B cell (primary cell): ENCODE measurements at regions not wholly inside any gene's neighbourhood (a gene's known extent, or its start where the extent isn't known, plus 50 kb on each side); places are given as distances from the start of the nearest gene placed in this dataset.

Experiments
- ATAC-seq: fragments of 200-7000 bp; cut with Tn5 transposase; one replicate; pipeline ENCODE4 v1.10.0; 2021; ENCODE audit warnings: low read depth, mild to moderate bottlenecking, moderate number of reproducible peaks, moderate library complexity
- CTCF ChIA-PET: fragments of 350-600 bp; sonication (Branson Sonifier 250); formaldehyde crosslinking; loops from one replicate; lab custom pipeline; 2021; ENCODE audit warnings: antibody characterized with exemption, inconsistent platforms; lab: Charles Lee
- POLR2A ChIA-PET: fragments of 350-600 bp; sonication (Branson Sonifier 250); formaldehyde crosslinking; loops from one replicate; lab custom pipeline; 2021; ENCODE audit warnings: antibody characterized with exemption; lab: Charles Lee
- DNase-seq: peaks from one replicate; pipeline ENCODE4 v3.0.0; 2013
- H2AFZ ChIP-seq: 2 replicates; pipeline ENCODE4 v1.6.1; 2012; ENCODE audit warnings: mild to moderate bottlenecking, low read depth, low read length; ENCODE audit not compliant: insufficient read depth, poor library complexity, severe bottlenecking
- H3K27ac ChIP-seq, 2 donors: 1 replicate in 1 of 2; 2 replicates in 1 of 2; pipeline ENCODE4 v1.5.1; 2012 to 2013; ENCODE audit warnings: low read length in 2 of 2, mild to moderate bottlenecking in 2 of 2, moderate library complexity in 1 of 2
- H3K27me3 ChIP-seq, 4 experiments: fragments of 200-600 bp in 1 of 4; sonication (generic) in 1 of 4; replicated peaks in 1 of 4; 1 replicate in 2 of 4; 2 replicates in 2 of 4; pipeline versions ENCODE4 v1.6.1 to v1.7.0; 2013 to 2016; ENCODE audit warnings: low read length in 3 of 4, mild to moderate bottlenecking in 2 of 4, mixed read lengths in 1 of 4, moderate library complexity in 1 of 4; ENCODE audit not compliant: insufficient read depth in 4 of 4, control insufficient read depth in 3 of 4; ENCODE audit errors: control extremely low read depth in 1 of 4
- H3K36me3 ChIP-seq, 2 experiments: replicated peaks in 1 of 2; 1 replicate in 1 of 2; 2 replicates in 1 of 2; pipeline versions ENCODE4 v1.6.1 to v1.7.1; 2013; ENCODE audit warnings: low read length in 1 of 2; ENCODE audit not compliant: insufficient read depth in 2 of 2, control insufficient read depth in 1 of 2; ENCODE audit errors: control extremely low read depth in 1 of 2, extremely low read depth in 1 of 2
- H3K4me1 ChIP-seq, 2 donors: fragments of 200-600 bp in 1 of 2; sonication (generic) in 1 of 2; 1 replicate in 1 of 2; 2 replicates in 1 of 2; pipeline versions ENCODE4 v1.5.1 to v1.6.1; 2013 to 2017; ENCODE audit warnings: low read length in 2 of 2; ENCODE audit not compliant: control insufficient read depth in 2 of 2, insufficient read depth in 2 of 2
- H3K4me2 ChIP-seq: replicated peaks from 2 replicates; pipeline ENCODE3; 2012; ENCODE audit warnings: mild to moderate bottlenecking, low read depth, low read length; ENCODE audit not compliant: poor library complexity, severe bottlenecking
- H3K4me3 ChIP-seq, 5 experiments: fragments of 200-600 bp in 1 of 5; sonication (generic) in 1 of 5; 1 replicate in 3 of 5; 2 replicates in 2 of 5; pipeline versions ENCODE4 v1.5.1 to v1.7.0; 2011 to 2016; ENCODE audit warnings: low read length in 4 of 5, mild to moderate bottlenecking in 4 of 5, low read depth in 2 of 5, control low read depth in 1 of 5, moderate library complexity in 1 of 5; ENCODE audit not compliant: insufficient read depth in 1 of 5; ENCODE audit errors: control extremely low read depth in 1 of 5, extremely low read depth in 1 of 5
- H3K79me2 ChIP-seq: fragments of 200-600 bp; sonication (generic); one replicate; pipeline ENCODE4 v1.6.0; 2016; ENCODE audit warnings: low read length; ENCODE audit not compliant: control insufficient read depth, insufficient read depth
- H3K9ac ChIP-seq: fragments of 200-600 bp; sonication (generic); 2 replicates; pipeline ENCODE4 v1.6.1; 2017; ENCODE audit warnings: mild to moderate bottlenecking, low read length, moderate library complexity
- H3K9me3 ChIP-seq, 3 donors: one replicate each; pipeline versions ENCODE4 v1.6.1 to v1.7.1; 2013; ENCODE audit warnings: low read length in 2 of 3; ENCODE audit not compliant: control insufficient read depth in 2 of 3, insufficient read depth in 1 of 3; ENCODE audit errors: control extremely low read depth in 1 of 3
- H4K20me1 ChIP-seq: 2 replicates; pipeline ENCODE4 v1.6.0; 2012; ENCODE audit warnings: mild to moderate bottlenecking, low read length; ENCODE audit not compliant: insufficient read depth, control insufficient read depth, poor library complexity, severe bottlenecking
- H3K27ac Mint-ChIP-seq: one replicate; pipeline ENCODE4 v1.8.0; 2021; ENCODE audit warnings: mixed read lengths
- H3K27me3 Mint-ChIP-seq: one replicate; pipeline ENCODE4 v1.8.0; 2021; ENCODE audit warnings: mixed read lengths
- H3K4me1 Mint-ChIP-seq: one replicate; pipeline ENCODE4 v1.8.0; 2021; ENCODE audit warnings: mixed read lengths
- H3K4me3 Mint-ChIP-seq: one replicate; pipeline ENCODE4 v1.8.0; 2021; ENCODE audit warnings: mixed read lengths
- H3K9me3 Mint-ChIP-seq: one replicate; pipeline ENCODE4 v1.8.0; 2022; ENCODE audit warnings: mixed read lengths; ENCODE audit not compliant: insufficient read depth
- EZH2 ChIP-seq: IDR thresholded peaks from 2 replicates; pipeline ENCODE4 v1.6.1; 2012; ENCODE audit warnings: borderline replicate concordance, low read depth, mild to moderate bottlenecking, moderate library complexity, low read length; ENCODE audit not compliant: insufficient read depth, poor library complexity, severe bottlenecking
- WGBS: methylation state at CpG from one replicate; pipeline ENCODE4 v1.1.5; 2013; ENCODE audit warnings: missing lambda C conversion rate; ENCODE audit not compliant: insufficient coverage; 5-methylcytosine and 5-hydroxymethylcytosine counted together
- intact Hi-C: fragments of 100-400 bp; cut with micrococcal nuclease; formaldehyde crosslinking; loops from one replicate; pipeline ENCODE4 v1.10.0; 2022
- TF ChIP-seq, protein P1 (sequence below): fragments of 200-600 bp; IDR thresholded peaks from one replicate; pipeline ENCODE4 v1.8.0; 2022; ENCODE audit warnings: antibody characterized with exemption, mild to moderate bottlenecking

DNA sequence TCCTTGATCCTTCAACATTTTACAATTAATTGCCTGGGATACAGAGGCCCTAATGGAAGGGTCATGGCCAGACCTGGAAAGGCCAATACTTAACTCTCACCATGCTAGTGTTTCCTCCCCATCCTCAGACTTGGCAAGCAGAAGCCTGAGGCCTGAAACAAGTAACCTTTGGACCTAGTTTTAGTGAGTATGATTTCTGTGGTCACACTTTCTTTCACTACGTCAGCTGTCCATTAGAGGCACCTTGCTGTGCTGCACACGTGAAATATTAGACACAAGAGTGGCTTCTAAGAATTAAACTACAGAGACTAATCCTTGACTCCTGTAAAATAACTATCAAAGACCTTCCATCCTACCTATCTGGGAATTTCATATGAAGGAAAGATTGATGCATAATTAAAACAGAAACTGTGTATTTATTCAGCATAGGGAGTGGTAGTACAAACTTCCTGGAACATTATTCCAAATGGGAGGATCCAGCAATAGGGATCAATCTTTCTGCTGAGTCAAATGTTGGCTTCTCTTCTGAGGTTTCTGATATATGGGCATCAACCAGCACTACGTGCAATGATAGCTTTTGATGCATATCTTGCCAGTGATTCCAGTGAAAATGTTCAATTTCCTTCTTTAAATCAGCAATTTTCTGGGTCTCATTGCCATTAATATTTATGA is 249.7 kb downstream of the IKZF2 start:
- H3K4me3 Mint-ChIP-seq: no peak overlapping the region
- no peaks in the 10 kb centered on the region for H3K9me3 Mint-ChIP-seq
- H3K4me1 ChIP-seq: no peaks in the 10 kb centered on the region
- H3K36me3 ChIP-seq: no peaks in the 10 kb centered on the region
- no peaks in the 10 kb centered on the region for H3K4me1 Mint-ChIP-seq
- POLR2A ChIA-PET: no interaction called here
- DNase-seq: no peak
- H3K4me2 ChIP-seq: no peak overlapping the region
- H3K9me3 ChIP-seq: no peaks in the 10 kb centered on the region
- intact Hi-C loops: no loop called here
- no peaks in the 10 kb centered on the region for H3K27me3 Mint-ChIP-seq
- no peaks in the 10 kb centered on the region for H3K79me2 ChIP-seq
- no peak overlapping the region for H3K4me3 ChIP-seq
- H3K27me3 ChIP-seq: no peaks in the 10 kb centered on the region
- H4K20me1 ChIP-seq: no peaks in the 10 kb centered on the region
- ATAC-seq: no peak
- no peak overlapping the region for H3K27ac Mint-ChIP-seq
- H3K9ac ChIP-seq: no peak overlapping the region
- no peak overlapping the region for H3K27ac ChIP-seq
- TF ChIP-seq EZH2: no peak
- TF ChIP-seq, protein P1, sequence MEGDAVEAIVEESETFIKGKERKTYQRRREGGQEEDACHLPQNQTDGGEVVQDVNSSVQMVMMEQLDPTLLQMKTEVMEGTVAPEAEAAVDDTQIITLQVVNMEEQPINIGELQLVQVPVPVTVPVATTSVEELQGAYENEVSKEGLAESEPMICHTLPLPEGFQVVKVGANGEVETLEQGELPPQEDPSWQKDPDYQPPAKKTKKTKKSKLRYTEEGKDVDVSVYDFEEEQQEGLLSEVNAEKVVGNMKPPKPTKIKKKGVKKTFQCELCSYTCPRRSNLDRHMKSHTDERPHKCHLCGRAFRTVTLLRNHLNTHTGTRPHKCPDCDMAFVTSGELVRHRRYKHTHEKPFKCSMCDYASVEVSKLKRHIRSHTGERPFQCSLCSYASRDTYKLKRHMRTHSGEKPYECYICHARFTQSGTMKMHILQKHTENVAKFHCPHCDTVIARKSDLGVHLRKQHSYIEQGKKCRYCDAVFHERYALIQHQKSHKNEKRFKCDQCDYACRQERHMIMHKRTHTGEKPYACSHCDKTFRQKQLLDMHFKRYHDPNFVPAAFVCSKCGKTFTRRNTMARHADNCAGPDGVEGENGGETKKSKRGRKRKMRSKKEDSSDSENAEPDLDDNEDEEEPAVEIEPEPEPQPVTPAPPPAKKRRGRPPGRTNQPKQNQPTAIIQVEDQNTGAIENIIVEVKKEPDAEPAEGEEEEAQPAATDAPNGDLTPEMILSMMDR: no peak
- WGBS: 100% methylated on average over 2 of the region's 3 CpGs
- H2AFZ ChIP-seq: no peak overlapping the region
- CTCF ChIA-PET: interaction anchor here (0.8 kb wide), 1 partner anchor 10 kb away, joined by 3 read pairs; no protein-coding TSS in a partner anchor

DNA sequence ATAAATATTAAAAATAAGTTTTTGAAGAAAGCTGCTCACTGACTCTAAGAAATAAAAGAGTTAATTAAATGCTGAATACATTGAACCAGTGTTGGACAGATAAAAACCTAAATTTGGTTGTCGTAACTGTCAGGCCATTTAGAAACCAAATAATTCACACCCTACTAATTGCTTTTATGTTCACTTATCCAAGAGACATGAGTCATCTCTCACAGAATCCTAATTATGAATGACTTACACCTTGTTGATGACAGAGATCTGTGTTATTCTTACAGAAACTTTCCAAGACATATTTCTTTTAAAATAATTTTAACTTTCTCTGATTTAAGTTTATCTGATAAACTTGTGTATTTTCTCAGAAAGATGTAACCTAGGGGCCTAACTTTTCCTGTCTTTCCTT is 250.7 kb downstream of the IKZF2 start:
- H3K27ac Mint-ChIP-seq: no peak overlapping the region
- no peaks in the 10 kb centered on the region for H4K20me1 ChIP-seq
- TF ChIP-seq, protein P1: no peak
- no peak for TF ChIP-seq EZH2
- intact Hi-C loops: no loop called here
- DNase-seq (no peak), ATAC-seq (no peak)
- no peak overlapping the region for H3K27ac ChIP-seq
- no CpG with 5 or more reads among the region's 1 CpG for WGBS
- no peak overlapping the region for H3K9ac ChIP-seq
- H2AFZ ChIP-seq: no peak overlapping the region
- no peaks in the 10 kb centered on the region for H3K9me3 ChIP-seq
- H3K4me2 ChIP-seq: no peak overlapping the region
- no peaks in the 10 kb centered on the region for H3K4me1 Mint-ChIP-seq
- no peak overlapping the region for H3K4me3 ChIP-seq
- H3K4me1 ChIP-seq: no peaks in the 10 kb centered on the region
- no peak overlapping the region for H3K4me3 Mint-ChIP-seq
- POLR2A ChIA-PET: no interaction called here
- H3K79me2 ChIP-seq: no peaks in the 10 kb centered on the region
- CTCF ChIA-PET: no interaction called here
- no peaks in the 10 kb centered on the region for H3K36me3 ChIP-seq
- no peaks in the 10 kb centered on the region for H3K27me3 Mint-ChIP-seq
- no peaks in the 10 kb centered on the region for H3K27me3 ChIP-seq
- no peaks in the 10 kb centered on the region for H3K9me3 Mint-ChIP-seq
